HepG2 (cell line): ENCODE measurements at regions not wholly inside any gene's neighbourhood (a gene's known extent, or its start where the extent isn't known, plus 50 kb on each side); places are given as distances from the start of the nearest gene placed in this dataset.

ENCODE experiments used
- ATAC-seq: fragments of 200-7000 bp; cut with Tn5 transposase; 3 replicates; pipeline ENCODE4 v1.9.1; 2020; ENCODE audit warnings: mild to moderate bottlenecking, moderate library complexity
- BruUV-seq: library from RNA; stranded (reverse); fragments of 400-500 nt; replicated peaks from 2 replicates; lab custom pipeline; 2021; lab: Mats Ljungman, UMichigan
- CTCF ChIA-PET: fragments of 300-600 bp; formaldehyde crosslinking; extraction: SDS; loops from one replicate; lab custom pipeline; 2021; ENCODE audit warnings: low total read pairs, inconsistent platforms, low intra/inter-chr PET ratio; lab: Yijun Ruan, JAX
- POLR2A ChIA-PET: fragments of 350-600 bp; sonication (Branson Sonifier 250); formaldehyde crosslinking; loops from one replicate; lab custom pipeline; 2020; ENCODE audit warnings: antibody characterized with exemption, inconsistent platforms; lab: Yijun Ruan, JAX
- DNase-seq: peaks from one replicate; pipeline ENCODE4 v3.0.0-alpha.2; 2015; ENCODE audit warnings: low spot score
- FAIRE-seq: peaks from 3 replicates; lab custom pipeline; 2011; peaks lifted over from hg19 to GRCh38; lab: Jason Lieb, UNC
- H2AFZ ChIP-seq: one replicate; pipeline ENCODE4 v1.6.1; 2011; ENCODE audit warnings: low read length, inconsistent platforms
- H3K27ac ChIP-seq: fragments of 300-600 bp; 3 replicates; pipeline ENCODE4 v1.8.0; 2011; ENCODE audit warnings: mixed run types, mild to moderate bottlenecking, mixed read lengths, low read length, inconsistent platforms; ENCODE audit not compliant: insufficient read depth; ENCODE audit errors: extremely low read length
- H3K27me3 ChIP-seq, 2 experiments: fragments of 200-600 bp in 1 of 2; 2 replicates in 1 of 2; 3 replicates in 1 of 2; pipeline versions ENCODE4 v1.6.0 to v1.8.0; 2011; ENCODE audit warnings: low read length in 2 of 2, mild to moderate bottlenecking in 2 of 2, moderate library complexity in 2 of 2, inconsistent platforms in 1 of 2; ENCODE audit not compliant: insufficient read depth in 2 of 2, control insufficient read depth in 1 of 2
- H3K36me3 ChIP-seq, 2 experiments: fragments of 200-600 bp in 1 of 2; replicated peaks in 1 of 2; 2 replicates in 1 of 2; 3 replicates in 1 of 2; pipeline versions ENCODE4 v1.5.1 to v1.8.0; 2011; ENCODE audit warnings: low read length in 2 of 2, inconsistent platforms in 1 of 2; ENCODE audit not compliant: insufficient read depth in 2 of 2, control insufficient read depth in 1 of 2
- H3K4me1 ChIP-seq: 2 replicates; pipeline ENCODE4 v1.5.1; 2012; ENCODE audit warnings: low read length, inconsistent platforms; ENCODE audit not compliant: insufficient read depth
- H3K4me2 ChIP-seq: 2 replicates; pipeline ENCODE4 v1.6.0; 2011; ENCODE audit warnings: low read depth, low read length, inconsistent platforms
- H3K4me3 ChIP-seq, 3 experiments: fragments of 200-600 bp in 1 of 3; sonication (generic), shearing (Covaris generic) in 1 of 3; replicated peaks in 1 of 3; 2 replicates each; pipeline ENCODE4 v1.5.1; 2011 to 2016; ENCODE audit warnings: low read length in 3 of 3, inconsistent platforms in 2 of 3, low read depth in 2 of 3, mild to moderate bottlenecking in 2 of 3, control low read depth in 1 of 3, mixed read lengths in 1 of 3; ENCODE audit not compliant: insufficient read depth in 1 of 3
- H3K79me2 ChIP-seq: one replicate; pipeline ENCODE4 v1.6.1; 2011; ENCODE audit warnings: low read length, inconsistent platforms; ENCODE audit not compliant: insufficient read depth
- H3K9ac ChIP-seq: 2 replicates; pipeline ENCODE4 v1.6.0; 2011; ENCODE audit warnings: mild to moderate bottlenecking, low read depth, low read length, inconsistent platforms; ENCODE audit not compliant: insufficient read depth
- H3K9me3 ChIP-seq: 2 replicates; pipeline ENCODE4 v1.5.1; 2012; ENCODE audit warnings: mild to moderate bottlenecking, low read length
- H4K20me1 ChIP-seq: 2 replicates; pipeline ENCODE4 v1.6.0; 2011; ENCODE audit warnings: inconsistent platforms, mild to moderate bottlenecking, low read length, moderate library complexity; ENCODE audit not compliant: insufficient read depth
- CREB1 ChIP-seq, 2 experiments: fragments of 450-650 bp in 1 of 2; IDR thresholded peaks; 2 replicates each; pipeline ENCODE4 v1.6.1; 2016 to 2017; ENCODE audit warnings: control low read depth in 1 of 2, mild to moderate bottlenecking in 1 of 2, missing compliant biosample characterization in 1 of 2, missing genetic modification characterization in 1 of 2
- NFE2L2 ChIP-seq: fragments of 150-350 bp; IDR thresholded peaks from 2 replicates; pipeline ENCODE4 v1.6.1; 2014; ENCODE audit warnings: low read length
- POLR2G ChIP-seq: fragments of 200-400 bp; formaldehyde crosslinking; IDR thresholded peaks from 2 replicates; pipeline ENCODE4 v1.6.1; 2018; ENCODE audit warnings: mild to moderate bottlenecking, low read depth, low read length, moderate library complexity
- RBFOX2 ChIP-seq: fragments of 200-400 bp; formaldehyde crosslinking; IDR thresholded peaks from 2 replicates; pipeline ENCODE4 v1.6.1; 2017; ENCODE audit warnings: low read depth, mild to moderate bottlenecking, low read length
- SMAD1 ChIP-seq: sonication (generic); formaldehyde crosslinking; IDR thresholded peaks from 2 replicates; pipeline ENCODE4 v1.4.0; 2020; ENCODE audit warnings: missing genetic modification reagents, low read depth, mild to moderate bottlenecking, borderline replicate concordance
- TRIM24 ChIP-seq: sonication (generic); formaldehyde crosslinking; IDR thresholded peaks from 2 replicates; pipeline ENCODE4 v1.8.0; 2022; ENCODE audit warnings: mild to moderate bottlenecking, missing genetic modification reagents
- ZMYM2 ChIP-seq: sonication (generic); formaldehyde crosslinking; IDR thresholded peaks from 2 replicates; pipeline ENCODE4 v1.8.0; 2022; ENCODE audit warnings: mild to moderate bottlenecking, missing genetic modification reagents
- ZNF230 ChIP-seq: sonication (generic); formaldehyde crosslinking; IDR thresholded peaks from 2 replicates; pipeline ENCODE4 v1.4.0; 2020; ENCODE audit warnings: mild to moderate bottlenecking, missing genetic modification reagents
- WGBS: methylation state at CpG from one replicate; pipeline ENCODE4 v1.1.6; 2017; ENCODE audit warnings: low lambda C conversion rate; 5-methylcytosine and 5-hydroxymethylcytosine counted together
- in situ Hi-C: cut with HindIII; loops from 2 replicates; pipeline ENCODE4 v1.10.0; 2017; ENCODE audit warnings: low pct_unique_long_range_greater_than_20kb; ENCODE audit not compliant: extremely low pct_ligation_motif_present
- intact Hi-C: fragments of 100-400 bp; cut with micrococcal nuclease; formaldehyde crosslinking; loops from one replicate; pipeline ENCODE4 v1.10.0; 2022; ENCODE audit not compliant: unreplicated experiment
- TF ChIP-seq, protein P1 (sequence below): sonication (generic); formaldehyde crosslinking; IDR thresholded peaks from 2 replicates; pipeline ENCODE4 v1.4.0; 2020; ENCODE audit warnings: missing genetic modification reagents
- TF ChIP-seq, protein P2 (sequence below): sonication (generic); formaldehyde crosslinking; IDR thresholded peaks from 2 replicates; pipeline ENCODE4 v1.4.0; 2020; ENCODE audit warnings: mild to moderate bottlenecking, missing genetic modification reagents, borderline replicate concordance
- TF ChIP-seq, protein P3 (sequence below): sonication (generic); formaldehyde crosslinking; IDR thresholded peaks from 2 replicates; pipeline ENCODE4 v1.4.0; 2020; ENCODE audit warnings: missing genetic modification reagents
- TF ChIP-seq, protein P4 (sequence below): sonication (generic); formaldehyde crosslinking; IDR thresholded peaks from 2 replicates; pipeline ENCODE4 v1.5.0; 2020; ENCODE audit warnings: missing genetic modification reagents, mild to moderate bottlenecking, borderline replicate concordance
- TF ChIP-seq, protein P5 (sequence below): sonication (generic); formaldehyde crosslinking; IDR thresholded peaks from 2 replicates; pipeline ENCODE4 v1.5.1; 2020; ENCODE audit warnings: missing genetic modification reagents, mild to moderate bottlenecking, borderline replicate concordance

DNA sequence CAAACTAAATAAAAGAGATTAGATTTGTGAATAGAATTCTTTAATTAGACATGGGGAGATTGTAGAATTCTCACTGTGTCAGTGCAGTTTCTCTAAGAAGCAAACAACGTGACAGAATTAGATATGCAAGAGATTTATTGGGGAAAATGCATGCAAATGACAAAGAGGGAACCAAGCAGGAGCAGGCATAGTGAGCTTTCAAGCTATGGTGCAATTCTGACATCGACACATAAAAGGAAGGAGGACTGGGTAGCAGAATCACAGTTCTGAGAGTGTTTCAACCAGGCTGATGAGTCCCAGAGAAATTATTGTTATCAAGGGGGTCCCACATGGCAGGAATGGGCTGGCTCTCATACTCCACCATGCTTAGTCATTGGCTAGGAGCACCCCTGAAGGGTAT is 338.4 kb downstream of the FIGN start (continued):
- TF ChIP-seq, protein P1, sequence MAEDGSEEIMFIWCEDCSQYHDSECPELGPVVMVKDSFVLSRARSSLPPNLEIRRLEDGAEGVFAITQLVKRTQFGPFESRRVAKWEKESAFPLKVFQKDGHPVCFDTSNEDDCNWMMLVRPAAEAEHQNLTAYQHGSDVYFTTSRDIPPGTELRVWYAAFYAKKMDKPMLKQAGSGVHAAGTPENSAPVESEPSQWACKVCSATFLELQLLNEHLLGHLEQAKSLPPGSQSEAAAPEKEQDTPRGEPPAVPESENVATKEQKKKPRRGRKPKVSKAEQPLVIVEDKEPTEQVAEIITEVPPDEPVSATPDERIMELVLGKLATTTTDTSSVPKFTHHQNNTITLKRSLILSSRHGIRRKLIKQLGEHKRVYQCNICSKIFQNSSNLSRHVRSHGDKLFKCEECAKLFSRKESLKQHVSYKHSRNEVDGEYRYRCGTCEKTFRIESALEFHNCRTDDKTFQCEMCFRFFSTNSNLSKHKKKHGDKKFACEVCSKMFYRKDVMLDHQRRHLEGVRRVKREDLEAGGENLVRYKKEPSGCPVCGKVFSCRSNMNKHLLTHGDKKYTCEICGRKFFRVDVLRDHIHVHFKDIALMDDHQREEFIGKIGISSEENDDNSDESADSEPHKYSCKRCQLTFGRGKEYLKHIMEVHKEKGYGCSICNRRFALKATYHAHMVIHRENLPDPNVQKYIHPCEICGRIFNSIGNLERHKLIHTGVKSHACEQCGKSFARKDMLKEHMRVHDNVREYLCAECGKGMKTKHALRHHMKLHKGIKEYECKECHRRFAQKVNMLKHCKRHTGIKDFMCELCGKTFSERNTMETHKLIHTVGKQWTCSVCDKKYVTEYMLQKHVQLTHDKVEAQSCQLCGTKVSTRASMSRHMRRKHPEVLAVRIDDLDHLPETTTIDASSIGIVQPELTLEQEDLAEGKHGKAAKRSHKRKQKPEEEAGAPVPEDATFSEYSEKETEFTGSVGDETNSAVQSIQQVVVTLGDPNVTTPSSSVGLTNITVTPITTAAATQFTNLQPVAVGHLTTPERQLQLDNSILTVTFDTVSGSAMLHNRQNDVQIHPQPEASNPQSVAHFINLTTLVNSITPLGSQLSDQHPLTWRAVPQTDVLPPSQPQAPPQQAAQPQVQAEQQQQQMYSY, result no peak
- TF ChIP-seq, all 625 proteins: peak for 0

DNA sequence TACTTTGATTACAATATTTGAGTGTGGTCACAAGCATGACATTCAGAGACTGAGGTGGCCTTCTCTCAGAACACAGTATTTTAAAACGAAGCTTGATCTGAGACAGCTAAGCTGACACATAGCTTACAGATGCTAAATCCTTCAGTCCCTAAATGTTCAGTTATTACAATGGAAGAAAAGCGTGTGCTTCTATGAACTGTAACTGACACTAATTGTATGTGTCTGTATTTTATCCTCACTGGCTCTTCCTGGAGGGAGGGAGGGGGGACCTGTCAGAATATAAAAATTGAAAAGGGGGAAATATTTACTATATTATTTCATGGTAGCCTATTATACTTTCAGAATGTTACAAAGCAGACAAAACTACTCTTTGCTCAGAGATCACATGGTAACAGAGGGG is 340.2 kb downstream of the FIGN start:
- Histone ChIP-seq H3K4me1 (no peaks in the 10 kb centered on the region), H3K27ac (no peak overlapping the region), H2AFZ (no peak overlapping the region), H3K9ac (no peak overlapping the region), H4K20me1 (no peaks in the 10 kb centered on the region), H3K4me3 (no peak overlapping the region), H3K9me3 (no peaks in the 10 kb centered on the region), H3K79me2 (no peaks in the 10 kb centered on the region), H3K27me3 (no peaks in the 10 kb centered on the region), H3K36me3 (no peaks in the 10 kb centered on the region), H3K4me2 (no peak overlapping the region)
- no TSS peak for BruUV-seq
- POLR2A ChIA-PET, result no interaction called here
- CTCF ChIA-PET, result no interaction called here
- no peak for ATAC-seq
- intact Hi-C loops (no loop called here), in situ Hi-C loops (no loop called here)
- FAIRE-seq, result no peak
- WGBS, result 0% methylated on average over 2 of the region's 2 CpGs
- no peak for DNase-seq
- TF ChIP-seq, protein P2, sequence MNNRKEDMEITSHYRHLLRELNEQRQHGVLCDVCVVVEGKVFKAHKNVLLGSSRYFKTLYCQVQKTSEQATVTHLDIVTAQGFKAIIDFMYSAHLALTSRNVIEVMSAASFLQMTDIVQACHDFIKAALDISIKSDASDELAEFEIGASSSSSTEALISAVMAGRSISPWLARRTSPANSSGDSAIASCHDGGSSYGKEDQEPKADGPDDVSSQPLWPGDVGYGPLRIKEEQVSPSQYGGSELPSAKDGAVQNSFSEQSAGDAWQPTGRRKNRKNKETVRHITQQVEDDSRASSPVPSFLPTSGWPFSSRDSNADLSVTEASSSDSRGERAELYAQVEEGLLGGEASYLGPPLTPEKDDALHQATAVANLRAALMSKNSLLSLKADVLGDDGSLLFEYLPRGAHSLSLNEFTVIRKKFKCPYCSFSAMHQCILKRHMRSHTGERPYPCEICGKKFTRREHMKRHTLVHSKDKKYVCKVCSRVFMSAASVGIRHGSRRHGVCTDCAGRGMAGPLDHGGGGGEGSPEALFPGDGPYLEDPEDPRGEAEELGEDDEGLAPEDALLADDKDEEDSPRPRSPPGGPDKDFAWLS (CRISPR knock-in tag), result no peak
- TF ChIP-seq SMAD1 (CRISPR knock-in tag), result no peak
- TF ChIP-seq ZNF230 (CRISPR knock-in tag), result no peak
- TF ChIP-seq, protein P3, sequence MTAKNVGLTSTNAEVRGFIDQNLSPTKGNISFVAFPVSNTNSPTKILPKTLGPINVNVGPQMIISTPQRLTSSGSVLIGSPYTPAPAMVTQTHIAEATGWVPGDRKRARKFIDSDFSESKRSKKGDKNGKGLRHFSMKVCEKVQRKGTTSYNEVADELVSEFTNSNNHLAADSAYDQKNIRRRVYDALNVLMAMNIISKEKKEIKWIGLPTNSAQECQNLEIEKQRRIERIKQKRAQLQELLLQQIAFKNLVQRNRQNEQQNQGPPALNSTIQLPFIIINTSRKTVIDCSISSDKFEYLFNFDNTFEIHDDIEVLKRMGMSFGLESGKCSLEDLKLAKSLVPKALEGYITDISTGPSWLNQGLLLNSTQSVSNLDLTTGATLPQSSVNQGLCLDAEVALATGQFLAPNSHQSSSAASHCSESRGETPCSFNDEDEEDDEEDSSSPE, result no peak
- TF ChIP-seq RBFOX2, result no peak
- no peak for TF ChIP-seq NFE2L2
- TF ChIP-seq ZMYM2 (CRISPR knock-in tag), result no peak
- TF ChIP-seq POLR2G, result no peak
- TF ChIP-seq CREB1 (IDR thresholded peaks at IDR 0.05), result no peak
- no peak for TF ChIP-seq CREB1 (CRISPR knock-in tag; IDR thresholded peaks at IDR 0.05)
- TF ChIP-seq, protein P4, sequence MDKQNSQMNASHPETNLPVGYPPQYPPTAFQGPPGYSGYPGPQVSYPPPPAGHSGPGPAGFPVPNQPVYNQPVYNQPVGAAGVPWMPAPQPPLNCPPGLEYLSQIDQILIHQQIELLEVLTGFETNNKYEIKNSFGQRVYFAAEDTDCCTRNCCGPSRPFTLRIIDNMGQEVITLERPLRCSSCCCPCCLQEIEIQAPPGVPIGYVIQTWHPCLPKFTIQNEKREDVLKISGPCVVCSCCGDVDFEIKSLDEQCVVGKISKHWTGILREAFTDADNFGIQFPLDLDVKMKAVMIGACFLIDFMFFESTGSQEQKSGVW (CRISPR knock-in tag), result no peak
- TF ChIP-seq, protein P5, sequence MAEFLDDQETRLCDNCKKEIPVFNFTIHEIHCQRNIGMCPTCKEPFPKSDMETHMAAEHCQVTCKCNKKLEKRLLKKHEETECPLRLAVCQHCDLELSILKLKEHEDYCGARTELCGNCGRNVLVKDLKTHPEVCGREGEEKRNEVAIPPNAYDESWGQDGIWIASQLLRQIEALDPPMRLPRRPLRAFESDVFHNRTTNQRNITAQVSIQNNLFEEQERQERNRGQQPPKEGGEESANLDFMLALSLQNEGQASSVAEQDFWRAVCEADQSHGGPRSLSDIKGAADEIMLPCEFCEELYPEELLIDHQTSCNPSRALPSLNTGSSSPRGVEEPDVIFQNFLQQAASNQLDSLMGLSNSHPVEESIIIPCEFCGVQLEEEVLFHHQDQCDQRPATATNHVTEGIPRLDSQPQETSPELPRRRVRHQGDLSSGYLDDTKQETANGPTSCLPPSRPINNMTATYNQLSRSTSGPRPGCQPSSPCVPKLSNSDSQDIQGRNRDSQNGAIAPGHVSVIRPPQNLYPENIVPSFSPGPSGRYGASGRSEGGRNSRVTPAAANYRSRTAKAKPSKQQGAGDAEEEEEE (CRISPR knock-in tag), result no peak
- no peak for TF ChIP-seq TRIM24 (CRISPR knock-in tag)
